GM12878 (cell line): ENCODE measurements at regions not wholly inside any gene's neighbourhood (a gene's known extent, or its start where the extent isn't known, plus 50 kb on each side); places are given as distances from the start of the nearest gene placed in this dataset.

ENCODE experiments used
- ATAC-seq: fragments of 200-7000 bp; cut with Tn5 transposase; 3 replicates; pipeline ENCODE4 v1.9.1; 2020; ENCODE audit warnings: mild to moderate bottlenecking, moderate library complexity
- BruUV-seq: library from RNA; stranded (reverse); fragments of 400-500 nt; replicated peaks from 2 replicates; lab custom pipeline; 2021; lab: Mats Ljungman, UMichigan
- CTCF ChIA-PET: fragments of 300-600 bp; sonication (Branson Sonifier 250); formaldehyde crosslinking; extraction: SDS; loops from one replicate; lab custom pipeline; 2021; ENCODE audit warnings: inconsistent platforms; lab: Yijun Ruan, JAX
- POLR2A ChIA-PET: fragments of 350-600 bp; formaldehyde crosslinking; extraction: SDS; loops from one replicate; lab custom pipeline; 2021; ENCODE audit warnings: inconsistent platforms; lab: Charles Lee
- RAD21 ChIA-PET: fragments of 300-600 bp; sonication (Branson Sonifier 250); formaldehyde crosslinking; loops from one replicate; lab custom pipeline; 2023; ENCODE audit warnings: antibody characterized with exemption; ENCODE audit not compliant: unreplicated experiment; lab: Charles Lee
- SMC1A ChIA-PET: fragments of 300-600 bp; sonication (Branson Sonifier 250); formaldehyde crosslinking; loops from one replicate; lab custom pipeline; 2023; ENCODE audit not compliant: unreplicated experiment, uncharacterized antibody; lab: Charles Lee
- DNase-seq: peaks from one replicate; pipeline ENCODE4 v3.0.0-alpha.2; 2011; ENCODE audit warnings: low read depth, low spot score
- FAIRE-seq: peaks from 3 replicates; lab custom pipeline; 2011; peaks lifted over from hg19 to GRCh38; lab: Jason Lieb, UNC
- H2AFZ ChIP-seq: 2 replicates; pipeline ENCODE4 v1.6.0; 2011; ENCODE audit warnings: low read depth, low read length, control low read depth; ENCODE audit not compliant: control insufficient read depth
- H3K27ac ChIP-seq: 2 replicates; pipeline ENCODE4 v1.5.1; 2011; ENCODE audit warnings: control low read depth; ENCODE audit not compliant: control insufficient read depth, insufficient read depth
- H3K27me3 ChIP-seq, 2 experiments: replicated peaks in 1 of 2; 2 replicates each; pipeline versions ENCODE4 v1.6.0 to v1.6.1; 2011; ENCODE audit warnings: low read length in 1 of 2; ENCODE audit not compliant: control insufficient read depth in 2 of 2, insufficient read depth in 2 of 2
- H3K36me3 ChIP-seq, 2 experiments: 2 replicates each; pipeline ENCODE4 v1.5.1; 2011; ENCODE audit warnings: low read length in 1 of 2; ENCODE audit not compliant: control insufficient read depth in 2 of 2, insufficient read depth in 2 of 2
- H3K4me1 ChIP-seq: 2 replicates; pipeline ENCODE4 v1.6.1; 2011; ENCODE audit warnings: mild to moderate bottlenecking, low read length, moderate library complexity, mixed read lengths; ENCODE audit not compliant: control insufficient read depth, insufficient read depth
- H3K4me2 ChIP-seq: 2 replicates; pipeline ENCODE4 v1.6.0; 2011; ENCODE audit warnings: control low read depth; ENCODE audit not compliant: control insufficient read depth, insufficient read depth
- H3K4me3 ChIP-seq: fragments of 200-600 bp; sonication (generic); 2 replicates; pipeline ENCODE4 v1.5.1; 2016
- H3K79me2 ChIP-seq: 2 replicates; pipeline ENCODE4 v1.6.0; 2011; ENCODE audit warnings: low read length; ENCODE audit not compliant: control insufficient read depth, insufficient read depth
- H3K9ac ChIP-seq: 2 replicates; pipeline ENCODE4 v1.8.0; 2011; ENCODE audit warnings: low read length, control low read depth, mixed read lengths; ENCODE audit not compliant: control insufficient read depth, insufficient read depth
- H3K9me3 ChIP-seq: replicated peaks from 3 replicates; pipeline ENCODE4 v1.5.1; 2011; ENCODE audit warnings: mild to moderate bottlenecking, low read length; ENCODE audit not compliant: control insufficient read depth, insufficient read depth
- H4K20me1 ChIP-seq: 2 replicates; pipeline ENCODE4 v1.6.0; 2011; ENCODE audit not compliant: control insufficient read depth, insufficient read depth
- CEBPB ChIP-seq, 2 experiments: fragments of 150-350 bp in 1 of 2; IDR thresholded peaks; 2 replicates each; pipeline ENCODE4 v1.6.1; 2012 to 2014; ENCODE audit warnings: low read depth in 2 of 2, low read length in 2 of 2, borderline replicate concordance in 1 of 2, inconsistent platforms in 1 of 2
- CREB1 ChIP-seq: IDR thresholded peaks from 2 replicates; pipeline ENCODE4 v1.6.1; 2012; ENCODE audit warnings: low read depth, mild to moderate bottlenecking, inconsistent platforms
- ETV6 ChIP-seq, 2 experiments: fragments of 450-650 bp in 1 of 2; IDR thresholded peaks in 1 of 2; conservative IDR thresholded peaks in 1 of 2; 2 replicates each; pipeline ENCODE4 v1.6.1; 2014; ENCODE audit warnings: antibody characterized with exemption in 1 of 2, borderline replicate concordance in 1 of 2, low read depth in 1 of 2, mild to moderate bottlenecking in 1 of 2, moderate library complexity in 1 of 2
- KLF5 ChIP-seq: fragments of 450-650 bp; IDR thresholded peaks from 2 replicates; pipeline ENCODE4 v1.6.1; 2014; ENCODE audit warnings: mild to moderate bottlenecking; ENCODE audit not compliant: partially characterized antibody
- RAD51 ChIP-seq: fragments of 450-650 bp; IDR thresholded peaks from 2 replicates; pipeline ENCODE4 v1.6.1; 2016; ENCODE audit warnings: moderate library complexity, mild to moderate bottlenecking, inconsistent platforms
- SRF ChIP-seq, 2 experiments: IDR thresholded peaks; 2 replicates each; pipeline ENCODE4 v1.6.1; 2011; ENCODE audit warnings: low read depth in 2 of 2, low read length in 2 of 2, mild to moderate bottlenecking in 1 of 2, moderate library complexity in 1 of 2
- ZBED1 ChIP-seq: IDR thresholded peaks from 2 replicates; pipeline ENCODE4 v1.6.1; 2016; ENCODE audit warnings: borderline replicate concordance
- ZNF384 ChIP-seq: IDR thresholded peaks from 2 replicates; pipeline ENCODE4 v1.6.1; 2012; ENCODE audit warnings: low read depth, mild to moderate bottlenecking, low read length, improper control_type of control experiment, borderline replicate concordance
- ZSCAN29 ChIP-seq: fragments of 450-650 bp; IDR thresholded peaks from 2 replicates; pipeline ENCODE4 v1.6.1; 2017; ENCODE audit warnings: mild to moderate bottlenecking, moderate library complexity
- WGBS: methylation state at CpG from one replicate; pipeline ENCODE4 v1.1.6; 2016; ENCODE audit warnings: low lambda C conversion rate; ENCODE audit not compliant: insufficient replicate concordance, insufficient coverage; ENCODE audit errors: missing lambda C conversion rate; 5-methylcytosine and 5-hydroxymethylcytosine counted together
- in situ Hi-C: fragments of 300-500 bp; cut with MboI; formaldehyde crosslinking; loops from 9 replicates; pipeline ENCODE4 v1.14.3; 2018; ENCODE audit warnings: mixed read lengths
- intact Hi-C: fragments of 100-400 bp; cut with micrococcal nuclease; formaldehyde crosslinking; loops from one replicate; pipeline ENCODE4 v1.14.2; 2022; ENCODE audit not compliant: unreplicated experiment
- TF ChIP-seq, protein P1 (sequence below): fragments of 450-650 bp; IDR thresholded peaks from 2 replicates; pipeline ENCODE4 v1.6.1; 2018; ENCODE audit warnings: mild to moderate bottlenecking, low read depth, moderate library complexity; ENCODE audit not compliant: partially characterized antibody

DNA sequence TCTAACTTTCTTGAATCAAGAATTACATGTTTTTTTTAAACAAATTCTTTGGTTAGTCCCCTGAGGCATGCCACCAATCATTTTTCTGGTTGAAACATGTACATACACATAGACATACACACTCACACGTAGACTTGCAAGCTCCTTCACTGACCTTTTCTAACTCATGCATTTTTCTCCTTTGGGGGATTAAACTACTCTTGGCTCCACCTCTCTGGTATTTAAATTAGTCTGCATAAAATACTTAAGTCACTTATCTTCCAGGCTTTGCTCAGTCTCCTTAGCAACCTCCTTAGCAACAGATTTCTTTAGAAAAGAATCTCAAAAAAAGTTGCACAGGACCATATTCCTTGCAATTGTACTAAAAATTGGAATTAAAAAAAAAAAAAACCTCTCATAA, 440.9 kb upstream of the LRRC7 start:
- H3K9me3 ChIP-seq, result no peaks in the 10 kb centered on the region
- ChIA-PET SMC1A (no interaction called here), POLR2A (no interaction called here), CTCF (no interaction called here), RAD21 (no interaction called here)
- no peaks in the 10 kb centered on the region for H4K20me1 ChIP-seq
- H3K36me3 ChIP-seq, result no peaks in the 10 kb centered on the region
- no peak overlapping the region for H2AFZ ChIP-seq
- no peaks in the 10 kb centered on the region for H3K4me1 ChIP-seq
- no peak overlapping the region for H3K4me3 ChIP-seq
- WGBS, result 0% methylated on average over 1 of the region's 1 CpG
- no peak overlapping the region for H3K27ac ChIP-seq
- BruUV-seq, result no TSS peak
- in situ Hi-C loops (no loop called here), intact Hi-C loops (no loop called here)
- H3K4me2 ChIP-seq, result no peak overlapping the region
- H3K9ac ChIP-seq, result no peak overlapping the region
- no peak for TF ChIP-seq CREB1
- TF ChIP-seq, protein P1, sequence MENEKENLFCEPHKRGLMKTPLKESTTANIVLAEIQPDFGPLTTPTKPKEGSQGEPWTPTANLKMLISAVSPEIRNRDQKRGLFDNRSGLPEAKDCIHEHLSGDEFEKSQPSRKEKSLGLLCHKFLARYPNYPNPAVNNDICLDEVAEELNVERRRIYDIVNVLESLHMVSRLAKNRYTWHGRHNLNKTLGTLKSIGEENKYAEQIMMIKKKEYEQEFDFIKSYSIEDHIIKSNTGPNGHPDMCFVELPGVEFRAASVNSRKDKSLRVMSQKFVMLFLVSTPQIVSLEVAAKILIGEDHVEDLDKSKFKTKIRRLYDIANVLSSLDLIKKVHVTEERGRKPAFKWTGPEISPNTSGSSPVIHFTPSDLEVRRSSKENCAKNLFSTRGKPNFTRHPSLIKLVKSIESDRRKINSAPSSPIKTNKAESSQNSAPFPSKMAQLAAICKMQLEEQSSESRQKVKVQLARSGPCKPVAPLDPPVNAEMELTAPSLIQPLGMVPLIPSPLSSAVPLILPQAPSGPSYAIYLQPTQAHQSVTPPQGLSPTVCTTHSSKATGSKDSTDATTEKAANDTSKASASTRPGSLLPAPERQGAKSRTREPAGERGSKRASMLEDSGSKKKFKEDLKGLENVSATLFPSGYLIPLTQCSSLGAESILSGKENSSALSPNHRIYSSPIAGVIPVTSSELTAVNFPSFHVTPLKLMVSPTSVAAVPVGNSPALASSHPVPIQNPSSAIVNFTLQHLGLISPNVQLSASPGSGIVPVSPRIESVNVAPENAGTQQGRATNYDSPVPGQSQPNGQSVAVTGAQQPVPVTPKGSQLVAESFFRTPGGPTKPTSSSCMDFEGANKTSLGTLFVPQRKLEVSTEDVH, result no peak
- TF ChIP-seq KLF5, result no peak
- TF ChIP-seq RAD51, result no peak
- TF ChIP-seq ZSCAN29, result no peak
- no peak for TF ChIP-seq ZBED1
- TF ChIP-seq ETV6 (conservative IDR thresholded peaks at IDR 0.05 in 1 of 2, IDR thresholded peaks at IDR 0.05 in 1 of 2; ENCODE audit: borderline replicate concordance in 1 of 2, low read depth in 1 of 2), result no peak
- no peak for TF ChIP-seq CEBPB (IDR thresholded peaks at IDR 0.05; ENCODE audit: borderline replicate concordance in 1 of 2, low read depth in 2 of 2, low read length in 2 of 2)
- TF ChIP-seq ZNF384, result no peak
- no peak for TF ChIP-seq SRF (IDR thresholded peaks at IDR 0.05; ENCODE audit: low read depth in 2 of 2, low read length in 2 of 2)
- FAIRE-seq (no peak), ATAC-seq (no peak), DNase-seq (no peak)
- no peaks in the 10 kb centered on the region for H3K27me3 ChIP-seq
- H3K79me2 ChIP-seq, result no peaks in the 10 kb centered on the region
